GM21528 (cell line): ENCODE measurements at regions not wholly inside any gene's neighbourhood (a gene's known extent, or its start where the extent isn't known, plus 50 kb on each side); places are given as distances from the start of the nearest gene placed in this dataset.
A peak's percentile ranks its signal among the peaks of the same experiment; 100 is the strongest.

Experiments used
- ATAC-seq: cut with Tn5 transposase; IDR thresholded peaks from one replicate; pipeline ENCODE4 v1.9.1; 2021; ENCODE audit warnings: mild to moderate bottlenecking, moderate library complexity; ENCODE audit not compliant: unreplicated experiment, low FRiP score

DNA sequence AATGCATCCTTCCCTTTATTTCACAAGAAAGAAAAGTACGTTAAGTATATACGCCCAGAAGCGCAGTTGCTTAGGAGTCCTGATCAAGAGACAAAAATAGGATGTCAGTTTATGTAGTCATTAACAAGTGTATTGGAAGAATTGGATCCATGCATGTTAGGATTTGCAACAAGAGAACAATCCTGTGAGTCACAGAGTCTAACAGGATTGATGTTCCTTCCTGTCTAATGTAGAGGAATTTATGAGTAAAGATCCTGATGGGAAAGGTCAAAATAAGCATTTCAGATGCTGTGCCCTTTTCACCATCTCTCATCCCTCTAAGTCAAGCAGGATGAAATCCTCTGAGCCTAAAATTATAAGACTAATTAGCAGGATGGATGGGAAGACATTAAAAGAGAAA lies 406.0 kb upstream of the GRIA1 start:
- ATAC-seq = no peak

DNA sequence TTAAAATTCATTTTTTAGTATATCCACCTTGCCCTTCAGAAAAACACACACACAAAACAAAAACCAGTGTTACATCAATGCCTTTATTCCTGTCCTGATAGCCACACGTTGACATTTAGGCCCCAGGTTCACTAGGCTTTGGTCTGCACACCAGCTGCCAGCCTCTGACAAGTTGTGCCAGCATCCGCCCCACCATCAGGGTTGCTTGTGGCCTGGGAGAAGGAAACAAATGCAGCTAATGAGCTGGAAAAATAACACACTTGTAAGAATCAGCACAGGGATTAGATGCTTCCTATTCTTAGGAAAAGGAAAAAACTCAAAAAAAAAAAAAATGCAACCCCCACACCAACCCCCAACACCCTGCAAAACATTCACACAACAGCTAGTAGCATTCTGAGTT lies 404.0 kb upstream of the GRIA1 start:
- ATAC-seq = no peak

DNA sequence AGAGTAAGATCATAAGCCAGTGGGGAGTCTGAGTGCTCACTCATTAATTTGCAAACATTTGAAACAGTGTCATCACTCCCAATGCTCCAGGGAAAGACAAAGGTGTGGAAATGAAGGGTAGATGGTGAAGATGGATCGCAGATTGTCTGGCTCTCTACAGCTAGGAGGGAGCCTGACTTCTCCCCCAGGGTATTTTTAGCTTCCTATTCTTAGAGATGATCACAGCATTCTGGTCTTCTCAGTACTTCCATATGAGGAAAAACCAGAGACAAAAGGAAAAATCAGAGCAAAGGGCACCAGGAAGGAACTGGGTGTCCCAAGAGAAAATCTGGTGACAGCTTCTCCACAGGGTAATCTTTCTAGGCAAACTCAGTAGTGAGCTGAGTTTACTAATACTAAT lies 401.9 kb upstream of the GRIA1 start:
- ATAC-seq = no peak

DNA sequence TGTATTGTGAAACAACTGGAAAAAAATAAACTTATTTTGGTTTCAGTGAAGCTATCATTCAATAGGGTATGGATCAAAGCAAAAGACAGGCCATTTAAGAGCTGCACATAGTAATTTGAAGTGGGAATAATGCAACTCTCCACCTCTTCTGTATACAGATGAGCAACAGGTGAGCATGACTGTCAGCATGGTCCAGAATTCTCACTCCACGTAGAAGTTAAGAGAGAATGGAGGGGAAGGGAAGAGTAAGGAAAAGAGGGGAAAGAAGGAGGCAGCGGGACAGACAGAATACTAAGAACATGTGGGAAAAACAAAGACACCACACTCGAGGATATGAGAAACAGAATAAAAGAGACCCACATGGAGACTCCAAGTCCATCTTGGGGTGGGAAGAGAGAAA lies 396.1 kb upstream of the GRIA1 start:
- no peak for ATAC-seq

DNA sequence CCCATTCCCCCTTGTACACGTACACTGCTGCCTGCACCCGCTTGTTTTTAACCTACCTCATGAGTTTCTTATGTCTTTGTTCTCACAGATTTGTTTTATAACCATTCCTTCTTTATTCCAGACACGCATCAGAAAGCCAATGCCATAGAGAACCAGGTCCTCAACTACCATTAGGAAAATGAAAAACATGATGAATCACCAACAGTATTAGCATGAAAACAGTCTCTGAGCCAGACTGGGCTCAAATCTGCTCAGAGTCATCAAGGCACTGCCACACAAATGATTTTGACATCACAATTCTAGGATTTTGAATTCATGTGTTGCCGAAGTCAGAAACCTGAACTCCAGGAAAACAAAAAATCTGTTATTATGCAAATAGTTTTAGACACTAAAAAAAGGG lies 394.1 kb upstream of the GRIA1 start:
- no peak for ATAC-seq

DNA sequence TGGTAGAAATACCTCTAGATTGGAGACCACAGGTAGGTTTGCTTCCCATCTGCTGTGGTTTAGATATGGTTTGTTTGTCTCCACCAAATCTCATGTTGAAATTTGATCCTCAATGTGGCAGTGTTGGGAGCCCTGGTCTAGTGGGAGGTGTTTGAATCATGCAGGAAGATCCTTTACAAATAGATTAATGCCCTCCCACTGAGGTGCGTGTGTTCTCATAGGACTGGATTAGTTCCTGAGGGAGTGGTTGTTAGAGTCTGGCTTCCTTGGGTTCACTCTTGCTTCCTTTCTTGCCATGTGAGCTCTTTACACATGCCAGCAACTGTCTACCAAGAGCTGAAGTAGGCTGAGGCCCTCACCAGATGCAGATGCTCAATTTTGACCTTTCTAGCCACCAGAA lies 391.1 kb upstream of the GRIA1 start:
- ATAC-seq = no peak

DNA sequence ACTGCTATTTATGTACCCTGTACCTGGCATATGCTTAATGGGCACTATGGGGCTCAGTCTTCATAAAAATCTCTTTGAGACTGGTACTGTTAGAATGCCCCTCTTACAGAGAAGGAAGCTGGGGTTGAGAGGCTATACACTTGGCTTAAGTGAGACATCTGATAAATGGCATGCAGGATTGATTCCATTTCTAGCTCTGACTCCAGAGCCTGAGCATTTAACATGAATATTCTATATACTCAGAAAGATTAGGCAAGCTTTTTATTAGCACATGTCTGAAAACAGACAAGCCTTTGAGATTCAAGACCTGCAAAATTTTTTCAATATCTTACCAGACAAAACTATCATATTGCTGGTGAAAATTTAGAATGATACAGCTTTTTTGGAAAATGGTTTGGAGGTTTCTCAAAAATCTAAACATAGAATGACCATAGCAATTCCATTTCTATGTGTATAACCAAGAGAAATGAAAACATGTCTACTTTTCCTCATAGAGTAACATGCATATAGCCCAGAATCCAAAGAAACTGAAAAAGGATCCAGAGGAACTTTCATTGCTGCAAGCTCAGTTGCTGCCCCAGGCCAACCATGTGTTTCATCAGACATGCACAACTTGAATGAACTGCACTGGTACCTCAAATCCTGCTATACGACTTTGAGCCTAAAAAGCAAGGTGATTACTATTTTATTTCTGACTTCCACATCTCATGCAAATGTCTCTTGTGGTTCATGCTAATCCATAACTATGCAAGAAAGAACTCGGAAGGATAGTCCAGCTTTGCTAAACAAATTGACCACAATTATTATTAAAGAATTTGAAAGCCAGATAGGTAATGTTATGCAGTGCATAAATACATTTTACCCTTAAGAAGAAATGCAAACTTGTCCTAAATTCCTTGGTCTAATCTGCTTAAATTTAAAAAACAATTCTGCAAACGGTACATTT lies 389.0 kb upstream of the GRIA1 start:
- ATAC-seq = no peak

DNA sequence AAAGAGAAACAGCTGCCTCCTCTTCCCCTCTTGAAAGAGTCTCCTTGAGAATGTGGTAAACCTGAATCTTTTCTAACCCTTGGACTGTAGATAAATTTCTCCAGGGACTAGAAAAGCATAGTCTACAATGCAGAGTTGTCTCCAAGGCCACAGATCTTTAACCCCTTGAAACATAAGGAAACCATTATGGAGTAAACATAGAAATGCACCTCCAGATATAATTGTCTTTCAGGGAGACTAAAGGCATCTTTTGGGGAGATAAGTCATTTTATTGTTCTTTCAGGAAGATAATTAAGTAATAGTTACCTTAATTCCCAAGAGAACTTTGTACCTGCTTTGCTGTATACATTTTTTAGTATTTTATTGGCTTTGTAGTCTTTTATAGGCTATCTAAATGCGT lies 373.6 kb upstream of the GRIA1 start:
- no peak for ATAC-seq

DNA sequence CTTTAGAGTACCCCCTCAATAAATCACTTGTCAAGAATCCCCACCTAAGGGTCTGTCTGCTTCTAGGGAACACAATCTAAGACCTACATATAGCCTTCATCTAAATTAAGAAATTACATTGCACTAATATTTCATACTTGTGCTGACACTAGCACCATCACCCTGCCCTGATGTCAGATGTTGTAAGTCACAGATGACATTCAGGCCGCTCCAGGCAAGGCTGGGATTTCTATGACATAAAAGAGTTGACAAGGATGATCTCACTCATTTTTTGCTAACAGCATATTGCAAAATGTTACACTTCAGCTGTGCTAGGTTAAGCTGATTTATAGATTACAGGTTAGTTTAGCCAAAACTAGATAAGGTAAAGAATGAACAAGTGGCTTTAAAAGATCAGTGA lies 372.5 kb upstream of the GRIA1 start:
- no peak for ATAC-seq

DNA sequence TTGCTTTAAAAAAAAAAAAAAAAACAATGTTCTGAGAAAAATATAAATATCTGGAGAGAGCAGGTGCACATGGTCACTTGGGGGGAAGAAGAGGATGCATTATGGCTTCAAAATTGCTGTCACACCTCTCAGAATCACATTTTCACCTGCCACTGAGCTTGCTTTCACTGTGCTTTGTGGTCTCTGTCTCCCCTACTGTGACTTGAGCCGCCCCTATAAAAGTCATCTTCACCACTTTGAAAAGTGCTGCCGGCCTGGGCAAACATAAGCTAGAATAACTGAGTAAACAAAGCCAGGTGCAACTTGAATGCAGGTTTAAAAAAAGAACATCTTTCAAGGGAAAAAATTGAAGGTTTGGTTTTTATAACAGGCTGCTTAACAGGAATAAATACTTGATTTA lies 368.1 kb upstream of the GRIA1 start:
- ATAC-seq = no peak

DNA sequence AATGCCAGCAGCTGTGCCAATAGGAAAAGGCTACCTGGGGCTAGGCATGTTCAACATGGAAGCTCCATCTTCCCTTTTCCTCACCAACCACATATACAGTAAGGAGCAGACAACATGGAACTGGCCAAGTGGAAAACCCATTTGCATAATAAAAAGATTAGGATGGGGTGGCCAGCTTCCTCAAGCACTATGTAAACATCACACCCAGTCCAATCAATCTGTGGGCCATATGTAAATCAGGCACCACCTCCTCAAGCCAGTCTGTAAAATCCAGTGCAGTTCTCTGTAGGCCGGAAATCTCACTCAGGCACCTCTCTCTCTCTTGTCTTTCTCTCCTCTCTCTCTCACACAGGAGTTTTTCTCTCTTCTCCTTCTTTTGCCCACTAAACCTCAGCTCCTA lies 360.2 kb upstream of the GRIA1 start:
- ATAC-seq = no peak

DNA sequence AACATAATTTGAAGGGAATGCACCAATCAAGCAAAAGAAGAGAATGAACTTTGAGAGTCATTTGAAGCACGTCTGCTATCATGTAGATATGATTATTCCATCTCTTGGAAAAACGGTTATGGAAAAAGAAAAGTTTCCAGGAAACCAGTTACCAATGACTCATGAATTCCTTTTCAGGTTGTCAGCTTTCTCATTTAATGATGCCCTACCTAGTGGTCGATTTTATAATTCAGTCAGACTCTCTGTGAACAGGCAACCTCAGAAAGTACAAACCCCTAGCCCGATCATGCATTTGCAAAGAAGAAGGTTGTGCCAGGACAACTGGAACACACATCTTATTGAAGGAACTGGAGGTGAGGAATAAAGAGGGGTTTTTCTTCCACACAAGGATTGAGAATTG lies 355.1 kb upstream of the GRIA1 start:
- no peak for ATAC-seq

DNA sequence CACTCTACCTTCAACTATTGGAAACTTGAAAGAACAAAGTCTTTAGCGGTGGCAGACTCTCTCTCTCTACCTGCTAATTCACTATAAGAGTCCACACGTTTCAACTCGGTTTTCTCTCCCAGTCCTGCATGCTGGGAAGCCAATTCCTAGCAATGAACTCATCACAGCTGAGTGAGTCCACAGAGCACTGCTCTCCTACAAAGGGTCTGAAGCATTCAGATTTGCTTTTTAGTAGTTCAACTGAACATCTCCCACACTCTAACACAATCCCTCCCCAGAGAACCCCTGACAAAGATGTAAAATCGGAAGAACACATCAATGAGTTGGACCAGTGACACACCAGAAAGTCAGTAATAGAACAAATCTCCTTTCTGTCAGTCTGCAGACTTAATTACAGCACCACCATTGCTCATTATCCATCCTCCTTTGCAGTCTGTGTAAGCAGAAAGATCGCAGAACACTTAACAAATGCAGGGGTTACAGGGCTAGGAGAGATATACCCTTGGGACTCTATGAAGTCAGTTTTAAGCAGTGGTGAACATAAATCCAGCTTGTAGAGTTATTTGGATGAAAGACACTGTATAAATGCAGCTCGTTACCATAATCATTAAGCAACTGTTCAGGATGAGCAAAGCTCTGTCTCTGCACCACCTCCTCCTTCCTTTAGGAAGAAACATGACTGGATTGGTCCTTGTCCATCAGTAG lies 353.4 kb upstream of the GRIA1 start:
- ATAC-seq = no peak

DNA sequence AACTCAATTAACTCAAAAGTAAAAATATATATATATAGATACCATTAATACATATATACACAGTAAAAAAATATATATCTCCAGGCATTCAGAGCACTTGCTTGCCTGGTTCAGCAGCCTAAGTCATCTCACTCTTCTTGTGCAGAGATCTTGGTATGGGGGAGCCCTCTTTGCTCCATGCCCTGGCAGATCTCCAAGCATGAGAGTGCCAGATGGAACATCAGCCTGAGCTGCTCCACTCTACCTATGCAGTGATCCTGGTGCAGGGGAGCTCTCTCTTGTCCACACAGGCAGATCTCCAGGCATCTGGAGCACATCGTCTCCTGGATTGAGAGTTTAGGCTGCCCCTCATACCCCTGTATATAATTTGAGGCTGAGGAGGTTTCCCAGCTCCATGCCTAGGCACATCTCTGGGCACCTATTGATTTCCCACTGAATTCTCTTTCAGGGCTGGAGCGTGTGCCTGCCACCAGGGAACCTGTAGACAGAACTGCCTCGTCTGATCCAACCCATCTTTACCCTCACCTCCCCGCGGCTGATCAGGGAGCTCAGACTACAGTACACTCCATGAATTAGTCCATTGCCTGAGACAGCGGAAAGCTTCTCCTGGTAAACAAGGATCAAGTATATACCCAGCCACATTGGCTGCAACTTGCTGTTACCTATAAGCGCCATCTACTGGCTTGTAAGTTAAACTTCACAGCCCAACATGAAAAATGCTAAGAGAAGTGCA lies 342.4 kb upstream of the GRIA1 start:
- peak; percentile 78 for ATAC-seq

DNA sequence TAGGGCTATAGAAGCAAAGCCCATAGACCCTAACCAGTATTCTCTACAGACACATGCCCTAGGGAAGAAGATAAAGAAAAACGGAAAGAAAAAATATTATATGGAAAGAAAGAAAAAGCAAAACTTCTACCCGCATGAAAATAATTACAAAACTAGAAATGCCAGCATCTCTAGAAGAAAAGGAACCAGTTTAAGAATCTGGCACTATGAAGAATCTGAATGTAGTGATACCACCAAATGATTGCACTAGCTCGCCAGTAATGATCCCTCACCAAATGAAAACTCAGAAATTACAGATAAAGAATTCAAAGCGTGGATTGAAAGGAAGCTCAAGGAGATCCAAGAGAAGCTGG lies 341.9 kb upstream of the GRIA1 start:
- no peak for ATAC-seq

DNA sequence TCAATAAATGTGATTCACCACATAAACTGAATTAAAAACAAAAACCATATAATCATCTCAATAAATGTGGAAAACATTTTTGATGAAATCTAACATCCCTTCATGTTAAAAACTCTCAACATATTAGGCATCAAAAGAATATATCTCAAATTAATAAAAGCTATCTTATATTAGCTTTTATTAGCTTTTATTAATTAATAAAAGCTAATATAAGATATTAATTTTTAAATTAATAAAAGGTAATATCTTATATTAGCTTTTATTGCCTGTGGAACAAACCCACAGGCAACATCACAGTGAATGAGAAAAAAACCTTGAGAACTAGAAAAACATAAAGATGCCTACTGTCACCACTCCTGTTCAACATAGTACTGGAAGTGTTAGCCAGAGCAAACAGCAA lies 338.9 kb upstream of the GRIA1 start:
- no peak for ATAC-seq

DNA sequence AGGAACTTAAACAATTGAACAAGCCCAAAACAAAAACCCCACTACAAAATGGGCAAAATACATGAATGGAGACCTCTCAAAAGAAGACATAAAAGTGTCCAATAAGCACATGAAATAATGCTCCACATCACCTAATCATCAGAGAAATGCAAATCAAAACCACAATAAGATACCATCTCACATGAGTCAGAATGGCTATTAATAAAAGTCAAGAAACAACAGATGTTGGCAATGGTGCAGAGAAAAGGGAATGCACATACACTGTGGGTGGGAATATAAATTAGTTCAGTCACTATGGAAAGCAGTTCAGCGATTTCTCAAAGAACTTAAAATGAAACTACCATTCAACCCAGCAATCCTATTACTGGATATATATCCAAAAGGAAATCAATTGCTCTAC lies 337.4 kb upstream of the GRIA1 start:
- ATAC-seq = no peak

DNA sequence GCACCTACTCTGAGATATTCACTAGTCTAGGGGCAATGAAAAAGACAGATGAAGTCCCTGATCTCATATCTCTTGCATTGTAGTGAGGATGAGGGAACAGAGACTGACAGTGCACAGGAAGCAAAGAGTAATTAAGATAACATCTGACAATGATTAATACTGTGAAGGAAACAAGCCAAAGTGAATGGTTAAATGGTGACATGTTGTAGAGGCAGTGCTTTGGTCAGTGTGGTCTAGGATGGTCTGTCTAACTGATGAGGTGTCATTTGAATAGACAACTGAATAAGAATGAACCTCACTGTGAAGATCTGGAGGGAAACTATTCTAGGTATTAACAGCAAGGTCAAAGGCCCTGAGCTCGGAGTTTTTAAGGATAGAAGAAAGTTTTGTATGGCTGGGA lies 333.3 kb upstream of the GRIA1 start:
- ATAC-seq = peak; percentile 63

DNA sequence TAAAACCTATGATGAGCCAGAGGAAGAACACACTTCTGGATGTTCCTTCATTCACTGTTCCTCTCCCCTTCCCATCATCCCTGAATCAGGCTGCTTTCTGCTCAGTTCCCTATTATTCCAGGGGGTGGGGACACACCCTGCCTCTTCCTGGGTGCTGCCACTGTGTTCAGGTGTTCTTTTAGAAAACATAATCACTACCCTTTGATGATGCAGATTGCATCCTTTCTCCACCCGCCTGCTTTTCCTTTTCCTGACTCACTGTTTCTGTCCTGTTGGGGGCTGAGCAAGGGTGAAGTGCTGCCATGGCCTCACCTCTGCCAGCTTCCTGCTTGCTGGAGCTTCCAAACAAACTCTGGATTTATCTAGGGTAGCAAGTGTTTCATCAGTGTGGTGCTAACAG lies 331.9 kb upstream of the GRIA1 start:
- no peak for ATAC-seq

DNA sequence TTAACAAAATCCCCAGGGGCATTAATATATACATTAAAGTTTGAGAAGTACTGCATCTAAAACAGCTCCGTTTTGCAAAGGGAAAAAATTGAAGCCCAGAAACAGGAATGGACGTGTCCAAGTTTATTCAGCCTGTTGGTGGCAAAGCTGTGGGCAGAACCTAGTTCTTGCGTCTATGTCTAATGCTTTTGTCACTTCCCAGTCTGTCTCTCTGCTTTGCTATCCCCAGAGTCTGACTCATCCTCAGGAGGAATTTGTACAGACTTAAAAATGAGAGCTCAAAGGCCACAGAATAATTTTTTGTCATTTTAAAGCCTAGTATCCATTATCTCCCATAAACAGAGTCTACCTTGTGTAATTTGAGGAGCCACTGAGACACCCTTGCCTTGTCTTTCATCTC lies 330.9 kb upstream of the GRIA1 start:
- ATAC-seq = no peak

DNA sequence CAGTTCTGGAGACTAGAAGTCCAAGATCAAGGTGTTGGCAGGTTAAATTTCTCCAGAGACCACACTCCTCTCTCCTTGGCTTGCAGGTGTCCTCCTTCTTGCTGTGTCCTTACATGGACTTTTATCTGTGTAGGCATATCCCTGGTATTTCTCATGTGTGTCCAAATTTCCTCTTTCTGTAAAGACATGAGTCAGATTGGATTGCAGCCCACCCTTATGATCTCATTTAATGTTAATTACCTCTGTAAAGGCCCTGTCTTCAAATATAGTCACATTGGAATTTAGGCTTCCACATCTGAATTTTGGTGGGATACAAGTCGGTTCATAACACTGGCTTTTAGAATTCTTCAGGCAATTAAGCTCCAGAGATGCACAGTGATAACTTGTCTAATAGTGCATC lies 322.2 kb upstream of the GRIA1 start:
- no peak for ATAC-seq
